Frontal cortex (tissue), 3 donors: ENCODE measurements at regions not wholly inside any gene's neighbourhood (a gene's known extent, or its start where the extent isn't known, plus 50 kb on each side); places are given as distances from the start of the nearest gene placed in this dataset.
A peak's percentile ranks its signal among the peaks of the same experiment; 100 is the strongest.
"Not testable (repeated sequence)": the region's sequence is repeated elsewhere in the genome, so short reads cannot be mapped to it uniquely, and the experiment has no call there.

ENCODE experiments used
- DNase-seq, 2 donors: peaks; one replicate each; pipeline ENCODE4 v3.0.0; 2012; ENCODE audit warnings: low spot score in 2 of 2
- FAIRE-seq: peaks from 2 replicates; lab custom pipeline; 2012; peaks lifted over from hg19 to GRCh38; lab: Jason Lieb, UNC
- donor health status: control.
- donor health status: control.
- donor health status: control.

DNA sequence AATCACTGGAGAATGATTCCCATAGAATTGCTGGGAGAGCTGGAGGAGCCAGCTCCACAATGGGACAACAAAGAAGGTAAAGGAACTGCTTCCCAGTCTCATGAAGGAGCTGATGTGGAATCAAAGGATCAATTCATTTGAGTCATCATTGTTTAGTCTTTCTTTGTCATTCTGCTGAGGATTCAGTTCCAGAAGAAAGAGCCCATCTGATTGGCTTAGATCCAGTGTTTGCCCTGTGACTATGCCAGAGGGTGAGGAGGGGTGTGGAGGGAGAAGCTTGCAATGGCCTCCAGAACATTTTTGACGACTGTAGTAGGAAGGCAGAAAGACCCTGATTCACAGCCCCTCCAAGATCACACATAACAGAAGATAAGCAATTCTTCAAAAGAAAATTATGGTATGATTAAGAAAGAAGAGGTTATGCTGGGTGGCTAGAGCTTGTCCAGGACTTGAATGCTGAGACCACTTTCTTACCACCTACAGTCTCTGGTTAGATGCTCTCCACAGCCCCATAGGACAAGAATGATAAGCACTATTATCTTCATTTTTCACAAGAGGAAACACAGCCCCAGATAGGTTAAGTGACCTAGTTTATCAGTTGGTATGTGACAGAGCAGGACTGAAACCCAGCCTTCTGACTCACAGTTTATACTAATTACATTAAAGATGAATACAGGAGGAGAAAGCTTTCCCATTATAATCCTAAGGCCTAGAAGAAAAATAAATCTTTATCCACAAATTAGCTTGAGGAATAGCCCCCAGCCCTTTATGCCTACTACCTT is 363.1 kb downstream of the PRELID2 start:
- FAIRE-seq: no peak
- DNase-seq: no peak

DNA sequence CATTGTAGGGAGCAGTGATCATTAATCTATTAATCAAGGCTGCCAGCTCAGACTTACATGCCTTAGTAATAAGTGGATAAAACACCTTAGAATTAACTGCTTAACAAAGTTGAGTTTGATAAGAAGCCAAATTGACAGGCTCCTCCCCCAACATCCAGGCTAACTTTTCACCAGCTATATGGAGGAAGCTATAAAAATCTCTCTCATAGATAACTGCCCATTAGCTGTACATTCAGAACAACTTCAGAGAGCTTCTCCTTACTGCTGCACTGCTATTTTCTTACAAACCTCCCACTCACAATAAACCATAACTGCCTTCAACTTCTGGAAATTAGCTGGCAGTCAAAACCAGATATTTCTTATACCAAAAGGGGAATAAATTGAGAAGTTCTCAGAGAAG is 364.1 kb downstream of the PRELID2 start:
- DNase-seq: no peak
- no peak for FAIRE-seq

DNA sequence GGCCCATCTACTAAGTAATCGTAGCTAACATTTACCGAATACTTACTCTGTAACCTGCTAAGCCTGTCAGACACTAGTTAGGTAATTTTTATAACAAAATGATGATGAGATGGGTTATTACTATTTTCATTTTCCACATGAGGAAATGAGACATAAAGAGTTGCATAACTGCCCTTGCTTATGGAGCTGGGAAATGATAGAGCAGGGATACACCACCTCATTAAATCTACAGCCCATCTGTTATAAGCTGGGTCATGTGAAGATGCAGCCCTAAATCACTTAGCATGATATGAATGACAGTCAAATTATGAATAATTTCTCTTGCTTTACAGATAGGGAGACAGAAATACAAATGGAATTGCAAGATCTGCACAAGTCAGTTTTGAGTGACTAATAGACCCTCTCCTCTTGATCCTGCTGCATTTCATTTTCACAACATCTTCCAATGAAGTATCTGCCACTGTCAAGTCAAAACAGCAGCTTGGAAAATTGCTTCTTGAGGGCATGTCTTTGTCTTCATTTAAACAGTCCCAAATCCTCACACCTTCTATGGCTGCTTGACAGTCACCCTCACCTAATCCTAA is 364.7 kb downstream of the PRELID2 start:
- no peak for FAIRE-seq
- no peak for DNase-seq

DNA sequence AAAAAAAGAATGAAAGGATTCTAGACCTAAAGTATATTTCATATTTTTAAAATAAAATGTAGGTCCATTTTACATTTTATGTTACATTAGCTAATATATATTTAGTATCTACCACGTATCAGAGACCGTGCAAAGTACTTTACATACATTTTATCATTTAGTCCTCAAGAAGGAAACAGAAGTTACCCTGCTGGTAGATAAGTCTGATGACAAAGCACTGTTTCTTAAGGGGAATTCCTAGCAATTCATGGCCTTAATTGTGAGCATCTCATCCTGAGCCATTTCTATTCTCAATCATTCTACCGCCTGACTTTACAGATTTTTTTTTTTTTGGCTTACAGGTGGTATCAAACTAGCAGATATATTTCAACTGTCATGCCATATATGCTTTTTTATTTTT is 367.7 kb downstream of the PRELID2 start:
- no peak for FAIRE-seq
- no peak for DNase-seq

DNA sequence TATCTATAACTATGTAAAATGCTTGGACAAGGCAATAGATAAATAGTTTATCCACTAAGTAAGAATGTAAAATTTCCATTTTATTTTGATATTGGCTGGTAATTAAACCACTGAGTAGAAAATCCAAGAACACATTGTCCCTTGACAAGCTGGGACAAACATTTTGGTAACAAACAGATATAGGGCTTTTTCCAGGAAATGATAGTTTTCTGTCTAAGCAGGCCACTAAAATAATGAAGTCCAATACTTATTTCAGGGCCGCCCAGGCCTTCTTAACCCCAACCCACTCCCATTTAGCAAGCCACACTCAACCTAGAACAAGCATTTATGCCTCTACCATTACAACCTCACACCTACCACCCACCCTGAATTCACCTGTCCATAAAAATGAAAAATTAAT is 368.6 kb downstream of the PRELID2 start:
- no peak for DNase-seq
- no peak for FAIRE-seq

DNA sequence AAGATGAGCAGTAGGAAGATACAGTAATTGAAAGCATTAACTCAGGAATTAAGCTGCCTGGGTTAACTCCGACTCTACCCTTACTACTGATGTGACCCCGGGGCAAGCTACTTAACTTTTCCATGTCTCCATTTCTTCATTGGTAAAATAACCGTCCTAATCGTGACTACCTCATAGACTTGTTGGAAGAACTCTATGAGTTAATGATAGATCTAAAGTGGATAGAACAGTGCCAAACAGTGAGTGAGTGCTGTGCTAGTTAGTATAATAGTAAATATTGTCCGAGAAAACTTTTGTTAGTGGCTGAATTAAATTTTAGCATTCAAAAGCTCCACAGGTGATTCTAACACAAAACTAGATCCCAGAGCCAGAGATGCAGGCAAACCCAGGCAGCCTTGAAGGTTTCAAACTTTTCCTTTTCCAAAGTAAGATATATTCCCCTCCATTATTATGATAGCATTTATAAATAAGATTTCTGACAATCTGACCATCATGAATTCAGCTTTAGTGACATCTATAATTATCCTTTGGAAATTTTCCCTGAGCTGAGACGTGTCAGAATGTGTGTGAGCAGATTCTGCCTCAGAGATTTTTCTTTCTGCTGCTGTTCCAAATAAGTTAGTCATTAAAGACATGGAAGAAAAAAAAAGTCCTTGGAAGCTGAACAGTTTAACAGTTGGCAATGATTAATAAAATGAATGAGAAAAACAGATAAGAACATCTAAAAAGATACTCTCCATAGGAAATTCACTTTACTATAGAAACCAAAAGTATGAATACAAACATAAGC is 369.5 kb downstream of the PRELID2 start:
- DNase-seq: no peak
- no peak for FAIRE-seq

DNA sequence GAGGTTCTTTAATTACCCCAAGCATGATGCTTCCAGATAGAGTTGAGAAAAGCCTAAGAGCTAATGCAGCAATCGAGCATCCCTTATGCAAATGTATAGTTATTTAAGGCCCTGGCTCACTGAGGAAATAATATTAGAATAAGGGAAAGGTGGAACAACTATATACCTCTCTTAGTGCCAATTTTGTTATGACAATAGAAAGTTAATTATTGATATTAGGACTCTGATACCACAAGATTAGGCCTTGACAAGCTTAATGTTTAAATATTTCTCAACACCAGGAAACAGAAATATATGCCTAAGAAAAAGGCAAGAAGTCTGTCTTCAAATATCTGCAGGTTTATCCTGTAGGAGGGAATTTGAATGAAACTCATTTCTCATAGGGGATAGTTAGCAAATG is 371.0 kb downstream of the PRELID2 start:
- DNase-seq (no peak), FAIRE-seq (no peak)

DNA sequence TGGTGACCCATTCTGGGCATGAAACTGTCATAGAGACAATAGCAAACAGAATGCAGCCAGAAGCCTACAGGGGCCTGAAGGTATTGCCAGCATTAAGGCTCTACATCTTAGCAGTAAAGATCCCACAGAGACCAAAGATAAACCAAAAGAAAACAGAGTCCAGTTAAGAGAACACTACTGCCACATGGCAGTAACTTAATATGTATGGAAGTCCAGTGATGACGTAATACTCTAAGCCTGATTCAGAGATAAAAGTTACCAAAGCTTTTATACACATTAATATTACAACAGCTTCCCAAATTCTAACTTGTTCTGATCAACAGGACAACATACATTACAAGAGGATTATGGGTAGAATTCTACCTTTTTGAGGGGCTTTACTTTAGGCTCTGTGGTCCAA is 371.5 kb downstream of the PRELID2 start:
- FAIRE-seq (no peak), DNase-seq (no peak)

DNA sequence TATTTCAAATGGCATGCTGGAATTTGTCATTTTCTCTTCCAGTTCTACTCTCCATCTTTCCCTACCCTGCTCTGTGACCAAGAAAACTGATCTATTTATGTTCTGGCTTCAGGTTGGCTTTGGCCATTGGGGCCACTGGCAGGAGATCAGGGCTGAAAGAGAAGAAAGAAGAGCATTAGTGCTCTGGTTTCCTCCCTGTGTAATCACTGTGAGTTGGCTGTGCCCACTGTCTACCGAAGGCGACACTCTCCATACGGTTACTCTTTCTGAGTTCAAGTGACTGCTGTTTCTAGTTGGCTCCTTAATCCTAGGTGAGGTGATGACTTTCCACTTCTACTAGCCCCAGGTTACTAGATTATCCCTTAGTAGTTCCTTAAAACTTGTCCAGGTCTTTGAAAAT is 372.6 kb downstream of the PRELID2 start:
- DNase-seq: no peak
- FAIRE-seq: no peak

DNA sequence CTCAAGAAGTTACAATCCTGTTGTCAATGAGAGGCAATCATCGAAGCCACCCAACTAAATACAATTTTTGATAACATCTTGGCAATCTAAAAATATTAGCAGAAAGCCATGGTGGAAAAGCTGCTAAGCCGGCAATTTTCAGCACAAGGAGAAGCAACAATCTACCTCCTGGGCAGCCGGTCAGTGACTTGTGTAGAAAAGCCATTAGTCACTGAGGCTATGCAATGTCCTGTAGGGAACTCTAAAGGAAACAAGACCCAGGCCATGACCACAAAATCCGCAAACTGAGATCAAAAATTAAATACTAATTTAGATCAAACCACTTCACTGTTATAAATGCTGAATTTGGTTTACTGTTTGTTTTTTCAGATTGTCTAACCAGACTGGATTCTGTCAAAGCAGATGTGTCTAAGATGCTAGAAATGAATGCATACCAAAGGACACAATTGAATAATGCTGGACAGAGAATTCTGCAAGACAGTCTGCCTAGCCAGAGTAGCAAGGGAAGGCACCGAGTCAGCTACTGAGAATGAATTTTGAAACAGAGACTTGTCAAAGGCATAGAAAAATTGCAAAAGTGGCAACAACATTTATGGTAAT is 384.8 kb downstream of the PRELID2 start:
- FAIRE-seq: no peak
- no peak for DNase-seq

DNA sequence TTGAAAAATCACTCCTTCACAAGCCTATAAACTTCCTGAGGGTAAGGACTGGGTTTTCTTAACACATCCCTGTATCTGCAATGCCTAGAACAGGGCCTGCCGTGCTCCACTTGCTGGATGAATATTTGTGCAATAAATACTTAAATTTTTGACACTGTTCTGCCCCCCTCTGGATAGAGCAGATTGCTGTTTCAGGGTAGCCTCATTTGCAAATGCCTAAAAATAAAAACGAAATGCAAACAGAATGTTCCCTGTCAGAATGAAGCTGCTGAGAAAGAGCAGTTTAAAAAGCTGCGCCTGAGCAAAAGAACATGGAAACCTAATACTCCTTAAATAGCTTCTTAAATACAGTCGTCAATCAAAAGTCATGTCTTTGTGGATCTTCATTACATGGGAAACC is 385.3 kb downstream of the PRELID2 start:
- DNase-seq (peak in 1 of 2 donors; percentile 1), FAIRE-seq (no peak)

DNA sequence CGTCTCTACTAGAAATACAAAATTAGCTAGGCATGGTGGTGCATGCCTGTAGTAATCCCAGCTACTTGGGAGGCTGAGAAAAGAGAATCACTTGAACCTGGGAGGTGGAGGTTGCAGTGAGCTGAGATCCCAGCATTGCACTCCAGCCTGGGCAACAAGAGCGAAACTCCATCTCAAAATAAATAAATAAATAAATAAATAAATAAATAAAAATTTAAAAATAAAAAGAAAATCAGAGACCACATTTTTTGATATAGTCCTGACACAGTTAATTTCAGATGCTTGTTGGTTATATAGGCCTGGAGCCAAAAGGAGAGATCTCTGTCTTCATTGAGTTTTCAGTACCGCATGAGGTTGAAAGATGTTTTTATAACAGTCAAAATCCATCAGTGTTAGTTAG is 388.3 kb downstream of the PRELID2 start:
- DNase-seq, FAIRE-seq: not testable (repeated sequence)

DNA sequence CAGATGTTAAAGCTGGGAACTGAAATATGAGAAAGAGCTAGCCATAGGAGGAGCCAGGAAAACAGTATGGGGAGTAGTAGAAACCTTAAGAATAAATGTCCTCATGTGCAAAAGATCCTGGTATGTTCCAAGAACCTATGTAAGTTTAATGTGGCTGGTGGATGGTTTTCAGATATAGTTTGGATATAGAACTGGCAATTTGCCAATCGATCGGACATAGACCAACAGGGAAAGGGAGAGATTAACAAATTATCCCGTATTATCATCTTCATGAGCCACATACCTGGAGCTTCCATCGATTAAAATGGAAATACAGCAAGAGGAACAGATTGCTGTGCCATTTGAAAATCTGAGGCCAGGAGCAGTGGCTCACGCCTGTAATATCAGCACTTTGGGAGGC is 388.7 kb downstream of the PRELID2 start:
- no peak for DNase-seq
- no peak for FAIRE-seq

DNA sequence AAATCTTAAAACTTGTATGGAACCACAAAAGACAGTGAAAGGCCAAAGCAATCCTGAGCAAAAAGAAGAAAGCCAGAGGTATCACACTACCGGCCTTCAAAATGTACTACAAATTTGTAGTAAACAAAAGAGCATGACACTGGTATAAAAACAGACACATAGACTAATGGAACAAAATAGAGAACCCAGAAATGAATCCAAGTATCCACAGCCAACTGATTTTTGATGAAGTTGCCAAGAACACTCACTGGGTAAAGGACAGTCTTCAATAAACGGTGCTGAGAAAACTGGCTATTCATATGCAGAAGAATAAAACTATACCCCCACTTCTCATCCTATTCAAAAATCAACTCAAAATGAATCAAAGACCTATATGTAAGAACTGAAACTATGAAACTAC is 390.1 kb downstream of the PRELID2 start:
- no peak for FAIRE-seq
- DNase-seq: no peak

DNA sequence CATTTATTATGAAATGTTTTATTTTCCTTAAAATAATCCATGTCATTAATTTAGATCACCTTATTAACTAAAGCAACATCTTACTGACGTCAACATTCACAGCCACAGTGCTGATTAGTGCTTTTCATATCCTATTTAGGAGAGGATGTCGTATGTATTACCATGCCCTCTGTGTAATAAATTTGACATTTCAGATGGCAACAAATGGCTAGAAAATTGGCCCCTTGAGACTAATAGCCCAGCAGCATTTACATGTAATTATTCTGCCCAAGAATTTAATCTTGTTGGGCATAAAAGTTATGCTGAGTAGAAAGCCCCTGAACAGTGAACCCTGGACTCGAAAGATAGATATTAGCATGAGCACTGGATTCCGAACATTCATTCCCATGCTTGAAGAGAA is 391.2 kb downstream of the PRELID2 start:
- FAIRE-seq (no peak), DNase-seq (no peak)

DNA sequence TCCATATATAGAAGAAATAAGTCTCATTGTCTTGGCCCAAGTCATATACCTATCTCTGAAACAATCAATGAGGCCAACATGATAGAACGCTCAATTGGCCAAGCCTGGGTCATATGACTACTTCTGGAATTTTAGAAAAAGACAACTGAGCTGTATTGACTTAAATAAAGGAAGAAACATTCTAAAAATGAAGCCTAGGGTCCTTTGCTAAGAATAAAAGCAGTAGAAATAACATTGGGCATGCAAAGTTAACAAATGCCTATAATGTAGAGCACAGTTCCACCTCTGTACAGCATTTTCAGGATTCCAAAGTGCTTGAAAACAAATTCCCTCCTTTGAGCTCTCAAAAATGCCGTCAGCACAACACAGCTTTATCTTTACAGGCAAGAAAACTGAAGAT is 391.8 kb downstream of the PRELID2 start:
- no peak for DNase-seq
- no peak for FAIRE-seq

DNA sequence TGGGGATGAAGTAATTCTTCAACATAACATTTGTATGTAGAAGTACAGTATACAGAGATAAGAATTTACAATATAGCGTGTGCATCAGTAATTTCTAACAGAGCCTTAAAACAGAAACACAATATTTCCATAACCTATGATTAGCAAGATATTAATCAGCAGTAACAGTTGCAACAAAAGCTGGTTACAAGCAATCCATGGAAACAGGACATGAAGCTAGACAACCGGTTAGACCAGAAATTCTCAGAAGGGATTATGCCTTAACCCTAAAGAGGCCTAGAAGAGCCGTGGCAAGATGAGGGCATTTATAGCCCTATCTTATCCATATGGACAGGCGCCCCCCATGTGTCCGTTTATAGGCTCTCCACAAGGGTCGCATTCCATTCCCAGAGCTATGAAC is 392.5 kb downstream of the PRELID2 start:
- FAIRE-seq, DNase-seq: not testable (repeated sequence)

DNA sequence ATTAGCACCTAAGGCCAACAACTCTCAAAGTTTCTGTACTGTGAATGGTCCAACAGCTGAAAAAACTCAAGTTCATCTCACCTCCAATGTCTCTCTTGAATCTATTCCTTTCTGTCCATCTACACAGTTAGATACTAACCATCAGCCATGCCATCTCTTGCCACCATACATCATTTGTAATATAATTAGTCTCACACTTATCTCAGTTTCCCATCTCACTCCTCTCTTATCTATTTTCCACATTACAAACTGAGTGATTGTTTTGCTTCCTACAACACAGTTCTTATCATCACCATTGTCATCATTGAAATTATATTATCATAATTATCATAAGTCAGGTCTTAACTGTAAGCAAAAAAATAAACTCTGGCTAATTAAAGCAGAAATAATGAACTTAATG is 393.9 kb downstream of the PRELID2 start:
- FAIRE-seq (no peak), DNase-seq (no peak)

DNA sequence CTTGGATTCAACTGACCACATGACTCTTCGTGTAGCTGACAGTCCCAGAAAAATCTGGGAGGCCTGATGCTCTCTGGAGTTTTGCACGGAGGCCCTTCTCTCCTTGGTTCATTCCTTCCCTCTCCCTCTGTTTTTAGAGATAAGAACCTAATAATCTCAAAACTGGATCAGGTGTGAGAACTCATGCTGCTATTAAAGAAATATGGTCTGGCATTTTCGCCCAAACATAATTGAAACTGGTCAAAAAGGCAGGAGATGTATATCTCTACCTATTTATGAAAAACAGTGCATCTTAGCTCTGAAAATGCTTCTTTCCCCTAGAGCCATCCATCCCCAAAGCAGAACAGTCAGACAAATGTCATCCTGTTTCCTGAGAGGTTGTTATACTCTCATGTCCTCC is 397.5 kb downstream of the PRELID2 start:
- no peak for DNase-seq
- FAIRE-seq: no peak

DNA sequence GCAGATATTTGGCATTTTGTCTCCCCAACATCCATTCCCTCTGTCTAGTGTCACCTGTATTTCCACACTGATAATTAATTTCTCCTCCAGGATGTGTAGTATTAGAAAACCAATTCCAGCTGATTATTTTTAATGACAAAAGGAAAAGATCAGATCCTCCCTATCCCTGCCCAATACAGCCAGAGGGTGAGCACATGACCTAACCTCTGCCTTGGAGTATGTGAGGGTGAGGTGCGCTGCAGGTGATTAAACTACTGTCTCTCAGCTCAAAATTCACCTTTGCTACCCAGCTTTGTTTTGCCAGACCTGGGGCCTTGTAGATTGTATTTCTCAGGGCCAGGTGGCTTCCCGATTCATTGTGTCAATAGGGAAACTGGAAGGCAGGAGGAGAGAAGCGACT is 402.1 kb downstream of the PRELID2 start:
- DNase-seq: no peak
- no peak for FAIRE-seq

DNA sequence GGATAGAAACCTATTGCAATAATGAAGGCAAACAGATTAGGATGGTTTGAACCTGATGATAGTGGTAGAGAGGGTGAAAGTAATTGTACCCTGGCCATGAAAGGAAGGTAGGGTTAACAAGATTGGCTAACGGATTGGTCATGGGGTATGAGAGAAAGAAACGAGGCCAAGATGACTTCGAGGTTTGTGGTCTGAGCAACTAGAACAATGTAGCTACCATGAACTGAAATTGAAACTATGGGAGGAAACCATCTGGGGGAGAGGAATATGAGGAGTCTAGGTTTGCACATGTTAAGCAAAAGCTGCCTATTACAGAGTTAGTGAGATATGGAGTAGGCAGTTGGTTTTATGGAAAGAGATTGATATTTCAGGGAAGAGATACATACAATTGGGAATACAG is 406.0 kb downstream of the PRELID2 start:
- DNase-seq: no peak
- FAIRE-seq: no peak
